ENCODE measurements at regions not wholly inside any gene's neighbourhood (a gene's known extent, or its start where the extent isn't known, plus 50 kb on each side); places are given as distances from the start of the nearest gene placed in this dataset.
"Not testable (repeated sequence)": the region's sequence is repeated elsewhere in the genome, so short reads cannot be mapped to it uniquely, and the experiment has no call there.

- TF ChIP-seq EP300 (IDR thresholded peaks at IDR 0.05) (no peak), CTCF (IDR thresholded peaks at IDR 0.05) (no peak), POLR2A (IDR thresholded peaks at IDR 0.05) (no peak), POLR2AphosphoS5 (IDR thresholded peaks at IDR 0.05) (no peak)
- no peak overlapping the region for H3K4me3 ChIP-seq
- H3K9me3 ChIP-seq, result no peaks in the 10 kb centered on the region
- H3K36me3 ChIP-seq, result no peaks in the 10 kb centered on the region
- H3K27ac ChIP-seq, result no peak overlapping the region
- no peaks in the 10 kb centered on the region for H3K4me1 ChIP-seq
- no peak for DNase-seq
- 28 to 42% (median 33%) methylated on average over 2 of the region's 2 CpGs for WGBS, 5 donors
- intact Hi-C loops (cut with DNase I; ENCODE audit: low total_unique reads), result no loop called here
- H3K27me3 ChIP-seq, result no peaks in the 10 kb centered on the region
Observed at GRCh38 chr7:136399385-136399784, 422.2 kb upstream of the MTPN start.

- Histone ChIP-seq H3K36me3 (no peaks in the 10 kb centered on the region), H3K4me3 (no peak overlapping the region), H3K27ac (no peak overlapping the region), H3K9me3 (no peaks in the 10 kb centered on the region), H3K4me1 (no peaks in the 10 kb centered on the region), H3K27me3 (no peaks in the 10 kb centered on the region)
- no peak for DNase-seq
- TF ChIP-seq CTCF (IDR thresholded peaks at IDR 0.05) (no peak), POLR2AphosphoS5 (IDR thresholded peaks at IDR 0.05) (no peak), EP300 (IDR thresholded peaks at IDR 0.05) (no peak), POLR2A (IDR thresholded peaks at IDR 0.05) (no peak)
- WGBS, 5 donors, result 75 to 93% (median 88%) methylated on average over 2 of the region's 2 CpGs
- intact Hi-C loops (cut with DNase I; ENCODE audit: low total_unique reads), result no loop called here
Observed at GRCh38 chr7:136392856-136393255, 415.7 kb upstream of the MTPN start.

- no peak for TF ChIP-seq CTCF (IDR thresholded peaks at IDR 0.05)
- no peak for TF ChIP-seq POLR2AphosphoS5 (IDR thresholded peaks at IDR 0.05)
- TF ChIP-seq POLR2A (IDR thresholded peaks at IDR 0.05), result no peak
- TF ChIP-seq EP300 (IDR thresholded peaks at IDR 0.05), result no peak
Observed at GRCh38 chr7:136391371-136391770, 414.2 kb upstream of the MTPN start.

GRCh38 chr7:136389933-136390332 lies 412.8 kb upstream of the MTPN start:
- Histone ChIP-seq H3K27me3 (no peaks in the 10 kb centered on the region), H3K4me3 (no peak overlapping the region), H3K4me1 (no peaks in the 10 kb centered on the region), H3K9me3 (no peaks in the 10 kb centered on the region), H3K27ac (no peak overlapping the region), H3K36me3 (no peaks in the 10 kb centered on the region)
- WGBS, 5 donors, result 45 to 64% (median 60%) methylated on average over 3 of the region's 3 CpGs
- TF ChIP-seq POLR2AphosphoS5 (IDR thresholded peaks at IDR 0.05) (no peak), POLR2A (IDR thresholded peaks at IDR 0.05) (no peak), EP300 (IDR thresholded peaks at IDR 0.05) (no peak)
- peak in 1 of 2 donors; percentile 12 for DNase-seq
- intact Hi-C loops (cut with DNase I; ENCODE audit: low total_unique reads), result no loop called here

More at GRCh38 chr7:136391371-136391770, 414.2 kb upstream of the MTPN start:
- no peaks in the 10 kb centered on the region for H3K27me3 ChIP-seq
- no peaks in the 10 kb centered on the region for H3K4me1 ChIP-seq
- H3K4me3 ChIP-seq, result no peak overlapping the region
- H3K36me3 ChIP-seq, result no peaks in the 10 kb centered on the region
- H3K27ac ChIP-seq, result no peak overlapping the region
- no peaks in the 10 kb centered on the region for H3K9me3 ChIP-seq
- intact Hi-C loops (cut with DNase I; ENCODE audit: low total_unique reads), result no loop called here
- DNase-seq, result no peak
- 29 to 45% (median 34%) methylated on average over 6 of the region's 6 CpGs for WGBS, 5 donors

- no peaks in the 10 kb centered on the region for H3K36me3 ChIP-seq
- WGBS, 5 donors, result 50 to 66% (median 59%) methylated on average over 2 of the region's 2 CpGs
- no peaks in the 10 kb centered on the region for H3K4me1 ChIP-seq
- H3K9me3 ChIP-seq, result no peaks in the 10 kb centered on the region
- DNase-seq, result no peak
- intact Hi-C loops (cut with DNase I; ENCODE audit: low total_unique reads), result no loop called here
- H3K27ac ChIP-seq, result no peak overlapping the region
- no peak overlapping the region for H3K4me3 ChIP-seq
- no peak for TF ChIP-seq CTCF (IDR thresholded peaks at IDR 0.05)
- TF ChIP-seq POLR2AphosphoS5 (IDR thresholded peaks at IDR 0.05), result no peak
- TF ChIP-seq POLR2A (IDR thresholded peaks at IDR 0.05), result no peak
- no peaks in the 10 kb centered on the region for H3K27me3 ChIP-seq
Observed at GRCh38 chr7:136386876-136387275, 409.7 kb upstream of the MTPN start.

GRCh38 chr7:136371409-136371808 lies 394.2 kb upstream of the MTPN start:
- H3K9me3 ChIP-seq, result not testable (repeated sequence)

More at GRCh38 chr7:136371409-136371808, 394.2 kb upstream of the MTPN start:
- intact Hi-C loops (cut with DNase I; ENCODE audit: low total_unique reads); H3K27me3 ChIP-seq; H3K4me3 ChIP-seq; H3K27ac ChIP-seq; H3K4me1 ChIP-seq; DNase-seq; H3K36me3 ChIP-seq: not testable (repeated sequence)

All from stomach (tissue), 8 donors.